ENCODE measurements at regions not wholly inside any gene's neighbourhood (a gene's known extent, or its start where the extent isn't known, plus 50 kb on each side); places are given as distances from the start of the nearest gene placed in this dataset.

DNA sequence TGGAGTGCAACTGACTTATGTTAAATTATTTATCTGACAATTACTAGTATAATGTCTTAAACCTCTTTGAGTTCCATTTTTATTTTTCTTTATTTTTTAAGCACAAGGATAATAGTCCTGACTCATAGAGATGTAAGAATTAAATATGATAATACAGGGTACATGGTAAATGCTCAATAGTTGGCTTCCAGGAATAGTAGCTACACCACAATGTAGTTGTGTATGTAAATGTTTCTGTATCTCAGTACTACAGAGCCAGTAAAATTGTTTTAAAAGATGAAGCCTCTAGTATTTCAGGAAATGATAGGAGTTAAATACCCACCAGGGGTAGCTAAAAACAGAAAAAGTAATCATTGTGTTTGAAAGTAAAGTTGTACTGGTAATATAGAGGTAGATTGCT, 487.4 kb upstream of the IRAK1BP1 start:
- no peak for TF ChIP-seq POLR2A (IDR thresholded peaks at IDR 0.05)
- TF ChIP-seq, protein P1, sequence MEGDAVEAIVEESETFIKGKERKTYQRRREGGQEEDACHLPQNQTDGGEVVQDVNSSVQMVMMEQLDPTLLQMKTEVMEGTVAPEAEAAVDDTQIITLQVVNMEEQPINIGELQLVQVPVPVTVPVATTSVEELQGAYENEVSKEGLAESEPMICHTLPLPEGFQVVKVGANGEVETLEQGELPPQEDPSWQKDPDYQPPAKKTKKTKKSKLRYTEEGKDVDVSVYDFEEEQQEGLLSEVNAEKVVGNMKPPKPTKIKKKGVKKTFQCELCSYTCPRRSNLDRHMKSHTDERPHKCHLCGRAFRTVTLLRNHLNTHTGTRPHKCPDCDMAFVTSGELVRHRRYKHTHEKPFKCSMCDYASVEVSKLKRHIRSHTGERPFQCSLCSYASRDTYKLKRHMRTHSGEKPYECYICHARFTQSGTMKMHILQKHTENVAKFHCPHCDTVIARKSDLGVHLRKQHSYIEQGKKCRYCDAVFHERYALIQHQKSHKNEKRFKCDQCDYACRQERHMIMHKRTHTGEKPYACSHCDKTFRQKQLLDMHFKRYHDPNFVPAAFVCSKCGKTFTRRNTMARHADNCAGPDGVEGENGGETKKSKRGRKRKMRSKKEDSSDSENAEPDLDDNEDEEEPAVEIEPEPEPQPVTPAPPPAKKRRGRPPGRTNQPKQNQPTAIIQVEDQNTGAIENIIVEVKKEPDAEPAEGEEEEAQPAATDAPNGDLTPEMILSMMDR (IDR thresholded peaks at IDR 0.05): no peak

Data from adrenal gland (tissue), 5 donors.